ENCODE measurements at regions not wholly inside any gene's neighbourhood (a gene's known extent, or its start where the extent isn't known, plus 50 kb on each side); places are given as distances from the start of the nearest gene placed in this dataset.

DNA sequence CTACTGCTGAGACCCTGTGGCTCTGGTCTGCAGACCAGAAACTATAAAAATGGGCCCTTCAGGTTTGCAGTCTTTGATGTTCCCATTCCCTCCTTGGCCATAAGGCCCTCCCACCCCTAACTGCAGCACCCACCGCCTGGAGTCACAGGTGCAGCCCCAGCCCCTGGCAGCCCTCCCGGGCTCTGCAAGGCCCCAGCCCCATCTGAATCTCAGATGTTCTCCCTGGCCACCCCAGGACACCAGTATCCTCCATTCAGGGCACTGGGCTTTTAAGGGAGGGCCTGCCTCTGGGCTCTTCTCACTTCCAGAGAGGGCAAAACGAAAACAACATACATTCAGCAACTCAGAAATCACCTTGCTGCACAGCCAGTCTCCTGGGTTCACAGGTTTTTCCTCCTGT lies 107.7 kb upstream of the RET start:
- Histone ChIP-seq H3K27me3 (replicated peaks in 1 of 2; ENCODE audit: control insufficient read depth in 2 of 2, insufficient read depth in 2 of 2, low read length in 1 of 2) (no peaks in the 10 kb centered on the region), H3K36me3 (ENCODE audit: control insufficient read depth in 2 of 2, insufficient read depth in 2 of 2, low read length in 1 of 2) (no peaks in the 10 kb centered on the region), H4K20me1 (ENCODE audit: control insufficient read depth, insufficient read depth) (no peaks in the 10 kb centered on the region), H3K27ac (ENCODE audit: control insufficient read depth, insufficient read depth) (no peak overlapping the region), H3K79me2 (ENCODE audit: control insufficient read depth, insufficient read depth, low read length) (no peaks in the 10 kb centered on the region), H3K4me3 (no peak overlapping the region), H3K9ac (ENCODE audit: control insufficient read depth, insufficient read depth, low read length) (no peak overlapping the region), H3K9me3 (replicated peaks; ENCODE audit: control insufficient read depth, insufficient read depth, low read length) (no peaks in the 10 kb centered on the region), H3K4me1 (ENCODE audit: control insufficient read depth, insufficient read depth, low read length) (no peaks in the 10 kb centered on the region), H2AFZ (ENCODE audit: control insufficient read depth, low read depth, low read length) (no peak overlapping the region), H3K4me2 (ENCODE audit: control insufficient read depth, insufficient read depth) (no peak overlapping the region)
- RAD21 ChIA-PET (ENCODE audit: unreplicated experiment) = no interaction called here
- DNase-seq (ENCODE audit: low read depth, low spot score) (no peak), ATAC-seq (no peak), FAIRE-seq (no peak)
- WGBS (ENCODE audit: insufficient coverage, insufficient replicate concordance, low lambda C conversion rate, missing lambda C conversion rate) = 14% methylated on average over 3 of the region's 3 CpGs
- POLR2A ChIA-PET = no interaction called here
- intact Hi-C loops (cut with micrococcal nuclease; ENCODE audit: unreplicated experiment) (no loop called here), in situ Hi-C loops (cut with MboI) (no loop called here)
- SMC1A ChIA-PET (ENCODE audit: uncharacterized antibody, unreplicated experiment) = no interaction called here
- no TSS peak for BruUV-seq (replicated peaks)
- CTCF ChIA-PET = no interaction called here
- no peak for TF ChIP-seq RCOR1 (conservative IDR thresholded peaks at IDR 0.05; ENCODE audit: low read depth, low read length)
- no peak for TF ChIP-seq NR2C2 (IDR thresholded peaks at IDR 0.05; ENCODE audit: borderline replicate concordance, control insufficient read depth, insufficient read length, low read depth)
- TF ChIP-seq, protein P1, sequence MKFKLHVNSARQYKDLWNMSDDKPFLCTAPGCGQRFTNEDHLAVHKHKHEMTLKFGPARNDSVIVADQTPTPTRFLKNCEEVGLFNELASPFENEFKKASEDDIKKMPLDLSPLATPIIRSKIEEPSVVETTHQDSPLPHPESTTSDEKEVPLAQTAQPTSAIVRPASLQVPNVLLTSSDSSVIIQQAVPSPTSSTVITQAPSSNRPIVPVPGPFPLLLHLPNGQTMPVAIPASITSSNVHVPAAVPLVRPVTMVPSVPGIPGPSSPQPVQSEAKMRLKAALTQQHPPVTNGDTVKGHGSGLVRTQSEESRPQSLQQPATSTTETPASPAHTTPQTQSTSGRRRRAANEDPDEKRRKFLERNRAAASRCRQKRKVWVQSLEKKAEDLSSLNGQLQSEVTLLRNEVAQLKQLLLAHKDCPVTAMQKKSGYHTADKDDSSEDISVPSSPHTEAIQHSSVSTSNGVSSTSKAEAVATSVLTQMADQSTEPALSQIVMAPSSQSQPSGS (IDR thresholded peaks at IDR 0.05; ENCODE audit: low read length) = no peak
- TF ChIP-seq, protein P2, sequence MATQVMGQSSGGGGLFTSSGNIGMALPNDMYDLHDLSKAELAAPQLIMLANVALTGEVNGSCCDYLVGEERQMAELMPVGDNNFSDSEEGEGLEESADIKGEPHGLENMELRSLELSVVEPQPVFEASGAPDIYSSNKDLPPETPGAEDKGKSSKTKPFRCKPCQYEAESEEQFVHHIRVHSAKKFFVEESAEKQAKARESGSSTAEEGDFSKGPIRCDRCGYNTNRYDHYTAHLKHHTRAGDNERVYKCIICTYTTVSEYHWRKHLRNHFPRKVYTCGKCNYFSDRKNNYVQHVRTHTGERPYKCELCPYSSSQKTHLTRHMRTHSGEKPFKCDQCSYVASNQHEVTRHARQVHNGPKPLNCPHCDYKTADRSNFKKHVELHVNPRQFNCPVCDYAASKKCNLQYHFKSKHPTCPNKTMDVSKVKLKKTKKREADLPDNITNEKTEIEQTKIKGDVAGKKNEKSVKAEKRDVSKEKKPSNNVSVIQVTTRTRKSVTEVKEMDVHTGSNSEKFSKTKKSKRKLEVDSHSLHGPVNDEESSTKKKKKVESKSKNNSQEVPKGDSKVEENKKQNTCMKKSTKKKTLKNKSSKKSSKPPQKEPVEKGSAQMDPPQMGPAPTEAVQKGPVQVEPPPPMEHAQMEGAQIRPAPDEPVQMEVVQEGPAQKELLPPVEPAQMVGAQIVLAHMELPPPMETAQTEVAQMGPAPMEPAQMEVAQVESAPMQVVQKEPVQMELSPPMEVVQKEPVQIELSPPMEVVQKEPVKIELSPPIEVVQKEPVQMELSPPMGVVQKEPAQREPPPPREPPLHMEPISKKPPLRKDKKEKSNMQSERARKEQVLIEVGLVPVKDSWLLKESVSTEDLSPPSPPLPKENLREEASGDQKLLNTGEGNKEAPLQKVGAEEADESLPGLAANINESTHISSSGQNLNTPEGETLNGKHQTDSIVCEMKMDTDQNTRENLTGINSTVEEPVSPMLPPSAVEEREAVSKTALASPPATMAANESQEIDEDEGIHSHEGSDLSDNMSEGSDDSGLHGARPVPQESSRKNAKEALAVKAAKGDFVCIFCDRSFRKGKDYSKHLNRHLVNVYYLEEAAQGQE (IDR thresholded peaks at IDR 0.05; ENCODE audit: low read depth, low read length) = no peak
- TF ChIP-seq TCF12 (IDR thresholded peaks at IDR 0.05; ENCODE audit: low read depth, low read length) = no peak
- TF ChIP-seq CUX1 (IDR thresholded peaks at IDR 0.05; ENCODE audit: insufficient replicate concordance, low read depth, low read length) = no peak
- no peak for TF ChIP-seq JUND (IDR thresholded peaks at IDR 0.05; ENCODE audit: low read depth, low read length)
- no peak for TF ChIP-seq POLR2A (IDR thresholded peaks at IDR 0.05; ENCODE audit: low read depth, low read length)
- TF ChIP-seq, protein P3, sequence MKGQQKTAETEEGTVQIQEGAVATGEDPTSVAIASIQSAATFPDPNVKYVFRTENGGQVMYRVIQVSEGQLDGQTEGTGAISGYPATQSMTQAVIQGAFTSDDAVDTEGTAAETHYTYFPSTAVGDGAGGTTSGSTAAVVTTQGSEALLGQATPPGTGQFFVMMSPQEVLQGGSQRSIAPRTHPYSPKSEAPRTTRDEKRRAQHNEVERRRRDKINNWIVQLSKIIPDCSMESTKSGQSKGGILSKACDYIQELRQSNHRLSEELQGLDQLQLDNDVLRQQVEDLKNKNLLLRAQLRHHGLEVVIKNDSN (IDR thresholded peaks at IDR 0.05; ENCODE audit: borderline replicate concordance, extremely low read length, insufficient read depth, low read depth, low read length) = no peak
- TF ChIP-seq MEF2A (IDR thresholded peaks at IDR 0.05; ENCODE audit: insufficient read depth, low read depth, low read length) = no peak
- TF ChIP-seq FOXK2 (IDR thresholded peaks at IDR 0.05) = no peak
- no peak for TF ChIP-seq PAX5 (IDR thresholded peaks at IDR 0.05; ENCODE audit: borderline replicate concordance, low read depth, low read length)
- TF ChIP-seq, protein P4, sequence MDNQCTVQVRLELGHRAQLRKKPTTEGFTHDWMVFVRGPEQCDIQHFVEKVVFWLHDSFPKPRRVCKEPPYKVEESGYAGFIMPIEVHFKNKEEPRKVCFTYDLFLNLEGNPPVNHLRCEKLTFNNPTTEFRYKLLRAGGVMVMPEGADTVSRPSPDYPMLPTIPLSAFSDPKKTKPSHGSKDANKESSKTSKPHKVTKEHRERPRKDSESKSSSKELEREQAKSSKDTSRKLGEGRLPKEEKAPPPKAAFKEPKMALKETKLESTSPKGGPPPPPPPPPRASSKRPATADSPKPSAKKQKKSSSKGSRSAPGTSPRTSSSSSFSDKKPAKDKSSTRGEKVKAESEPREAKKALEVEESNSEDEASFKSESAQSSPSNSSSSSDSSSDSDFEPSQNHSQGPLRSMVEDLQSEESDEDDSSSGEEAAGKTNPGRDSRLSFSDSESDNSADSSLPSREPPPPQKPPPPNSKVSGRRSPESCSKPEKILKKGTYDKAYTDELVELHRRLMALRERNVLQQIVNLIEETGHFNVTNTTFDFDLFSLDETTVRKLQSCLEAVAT (IDR thresholded peaks at IDR 0.05) = no peak

All from GM12878 (cell line).